MM.1S (cell line): ENCODE measurements at regions not wholly inside any gene's neighbourhood (a gene's known extent, or its start where the extent isn't known, plus 50 kb on each side); places are given as distances from the start of the nearest gene placed in this dataset.

Experiments used
- CTCF ChIP-seq: fragments of 300-600 bp; sonication (generic); IDR thresholded peaks from 2 replicates; pipeline ENCODE4 v1.5.1; 2016; ENCODE audit warnings: antibody characterized with exemption, low read length, mixed read lengths
- EZH2 ChIP-seq: fragments of 300-600 bp; sonication (generic); optimal IDR thresholded peaks from 2 replicates; pipeline ENCODE3; 2017; ENCODE audit warnings: low read depth, mild to moderate bottlenecking, antibody characterized with exemption, low read length, mixed read lengths
- EZH2phosphoT487 ChIP-seq: fragments of 300-600 bp; sonication (generic); IDR thresholded peaks from 2 replicates; pipeline ENCODE4 v1.6.1; 2018; ENCODE audit warnings: antibody characterized with exemption, low read length

DNA sequence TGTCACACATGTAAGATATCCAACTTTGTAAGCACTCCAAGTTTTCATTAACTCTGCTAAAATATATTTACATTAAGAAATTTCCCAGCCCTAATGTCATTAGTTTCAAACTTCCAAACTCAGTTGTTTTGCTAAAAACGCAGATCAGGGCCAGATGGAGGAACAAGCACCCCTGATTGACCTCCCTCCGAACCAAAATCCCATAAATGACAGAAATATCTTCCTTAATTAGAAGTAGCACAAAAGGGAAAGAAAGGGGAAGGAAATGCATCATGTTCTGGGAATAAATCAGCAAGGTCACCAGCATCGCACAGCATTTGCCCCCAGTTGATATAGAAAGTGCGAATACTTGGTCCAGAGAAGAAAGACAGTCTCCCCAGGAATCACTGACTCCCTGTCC, 61.4 kb upstream of the RUFY1 start:
- TF ChIP-seq EZH2 (no peak), CTCF (no peak), EZH2phosphoT487 (no peak)
